ENCODE measurements at regions not wholly inside any gene's neighbourhood (a gene's known extent, or its start where the extent isn't known, plus 50 kb on each side); places are given as distances from the start of the nearest gene placed in this dataset.

DNA sequence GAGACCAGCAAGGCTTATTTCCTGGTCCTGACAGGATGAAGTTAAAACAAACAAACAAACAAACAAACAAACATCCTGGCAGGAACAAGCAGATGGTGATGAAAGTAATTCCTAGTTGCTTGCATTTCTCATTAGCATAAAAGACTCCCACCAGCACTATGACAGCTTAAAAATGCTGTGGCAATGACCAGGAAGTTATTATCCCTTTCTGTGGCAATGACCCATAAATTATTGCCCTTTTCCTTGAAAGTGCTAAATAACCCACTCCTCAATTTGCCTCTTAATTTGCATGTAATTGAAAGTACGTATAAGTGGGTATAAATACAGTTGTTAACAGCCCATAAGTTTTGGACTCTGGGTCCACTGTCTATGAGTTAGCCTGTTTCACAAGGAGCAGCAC, 727.6 kb upstream of the NEGR1 start:
- peaks cover 1 to 2% (median 2%) of the 10 kb centered on the region in 3 donors for H3K27me3 Mint-ChIP-seq (ENCODE audit: low read depth in 3 of 3)
- Histone ChIP-seq H3K4me3 (replicated peaks in 1 of 3; ENCODE audit: low read depth in 2 of 3, low read length in 3 of 3) (no peak overlapping the region), H3K9me3 (replicated peaks in 1 of 2; ENCODE audit: control insufficient read depth in 1 of 2, insufficient read depth in 1 of 2, low read length in 2 of 2) (peaks cover 0 to 8% of the 10 kb centered on the region in 2 donors), H3K27ac (ENCODE audit: low read depth in 1 of 2, low read length in 2 of 2) (no peak overlapping the region), H2AFZ (ENCODE audit: insufficient read depth, low read depth, low read length, poor library complexity, severe bottlenecking) (no peak overlapping the region), H4K20me1 (ENCODE audit: insufficient read depth, low read length) (no peaks in the 10 kb centered on the region), H3K79me2 (ENCODE audit: insufficient read depth, low read length) (no peaks in the 10 kb centered on the region), H3K4me2 (replicated peaks; ENCODE audit: extremely low read depth, low read length, poor library complexity, severe bottlenecking) (no peak overlapping the region), H3K27me3 (ENCODE audit: control insufficient read depth in 2 of 2, insufficient read depth in 2 of 2, low read length in 2 of 2) (no peaks in the 10 kb centered on the region), H3K4me1 (ENCODE audit: control insufficient read depth in 1 of 2, insufficient read depth in 2 of 2, low read length in 2 of 2) (no peaks in the 10 kb centered on the region), H3K9ac (ENCODE audit: insufficient read depth, low read length, poor library complexity, severe bottlenecking) (no peak overlapping the region), H3K36me3 (replicated peaks in 1 of 2; ENCODE audit: control insufficient read depth in 1 of 2, insufficient read depth in 2 of 2, low read length in 2 of 2) (no peaks in the 10 kb centered on the region)
- no peak overlapping the region for H3K4me3 Mint-ChIP-seq
- TF ChIP-seq, protein P1, sequence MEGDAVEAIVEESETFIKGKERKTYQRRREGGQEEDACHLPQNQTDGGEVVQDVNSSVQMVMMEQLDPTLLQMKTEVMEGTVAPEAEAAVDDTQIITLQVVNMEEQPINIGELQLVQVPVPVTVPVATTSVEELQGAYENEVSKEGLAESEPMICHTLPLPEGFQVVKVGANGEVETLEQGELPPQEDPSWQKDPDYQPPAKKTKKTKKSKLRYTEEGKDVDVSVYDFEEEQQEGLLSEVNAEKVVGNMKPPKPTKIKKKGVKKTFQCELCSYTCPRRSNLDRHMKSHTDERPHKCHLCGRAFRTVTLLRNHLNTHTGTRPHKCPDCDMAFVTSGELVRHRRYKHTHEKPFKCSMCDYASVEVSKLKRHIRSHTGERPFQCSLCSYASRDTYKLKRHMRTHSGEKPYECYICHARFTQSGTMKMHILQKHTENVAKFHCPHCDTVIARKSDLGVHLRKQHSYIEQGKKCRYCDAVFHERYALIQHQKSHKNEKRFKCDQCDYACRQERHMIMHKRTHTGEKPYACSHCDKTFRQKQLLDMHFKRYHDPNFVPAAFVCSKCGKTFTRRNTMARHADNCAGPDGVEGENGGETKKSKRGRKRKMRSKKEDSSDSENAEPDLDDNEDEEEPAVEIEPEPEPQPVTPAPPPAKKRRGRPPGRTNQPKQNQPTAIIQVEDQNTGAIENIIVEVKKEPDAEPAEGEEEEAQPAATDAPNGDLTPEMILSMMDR (IDR thresholded peaks at IDR 0.05): no peak
- H3K9me3 Mint-ChIP-seq: peaks cover 0 to 12% (median 4%) of the 10 kb centered on the region in 7 donors
- no peak overlapping the region for H3K27ac Mint-ChIP-seq
- no peaks in the 10 kb centered on the region for H3K4me1 Mint-ChIP-seq
- H3K36me3 Mint-ChIP-seq: no peaks in the 10 kb centered on the region
- no peak for DNase-seq
- intact Hi-C loops (cut with micrococcal nuclease): no loop called here
- WGBS (ENCODE audit: insufficient coverage): no CpG with 5 or more reads among the region's 1 CpG

DNA sequence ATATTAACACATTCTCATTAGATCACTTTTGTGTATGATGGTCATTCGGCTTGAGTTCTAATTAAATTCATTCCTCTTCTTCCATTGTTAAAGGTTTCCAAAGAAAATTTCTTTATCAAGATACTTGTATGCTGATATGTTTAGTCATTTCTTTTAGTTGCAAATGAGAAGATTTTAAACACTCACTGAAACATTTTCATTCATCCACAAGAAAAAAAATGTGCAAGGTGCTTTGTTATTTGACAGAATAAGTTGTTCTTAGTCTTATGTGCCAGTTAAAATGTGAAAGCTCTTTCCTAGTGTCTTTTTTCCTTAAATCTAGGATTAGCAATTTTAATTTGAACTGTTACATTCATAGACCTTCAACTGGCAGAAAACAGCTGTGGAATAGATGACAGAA, 727.0 kb upstream of the NEGR1 start:
- Histone ChIP-seq H3K9me3 (replicated peaks in 1 of 2; ENCODE audit: control insufficient read depth in 1 of 2, insufficient read depth in 1 of 2, low read length in 2 of 2) (peaks cover 0 to 5% of the 10 kb centered on the region in 2 donors), H3K4me1 (ENCODE audit: control insufficient read depth in 1 of 2, insufficient read depth in 2 of 2, low read length in 2 of 2) (no peaks in the 10 kb centered on the region), H3K36me3 (replicated peaks in 1 of 2; ENCODE audit: control insufficient read depth in 1 of 2, insufficient read depth in 2 of 2, low read length in 2 of 2) (no peaks in the 10 kb centered on the region), H3K4me3 (replicated peaks in 1 of 3; ENCODE audit: low read depth in 2 of 3, low read length in 3 of 3) (no peak overlapping the region), H3K27ac (ENCODE audit: low read depth in 1 of 2, low read length in 2 of 2) (no peak overlapping the region), H3K9ac (ENCODE audit: insufficient read depth, low read length, poor library complexity, severe bottlenecking) (no peak overlapping the region), H3K4me2 (replicated peaks; ENCODE audit: extremely low read depth, low read length, poor library complexity, severe bottlenecking) (no peak overlapping the region), H3K79me2 (ENCODE audit: insufficient read depth, low read length) (no peaks in the 10 kb centered on the region), H3K27me3 (ENCODE audit: control insufficient read depth in 2 of 2, insufficient read depth in 2 of 2, low read length in 2 of 2) (no peaks in the 10 kb centered on the region), H2AFZ (ENCODE audit: insufficient read depth, low read depth, low read length, poor library complexity, severe bottlenecking) (no peak overlapping the region), H4K20me1 (ENCODE audit: insufficient read depth, low read length) (no peaks in the 10 kb centered on the region)
- Mint-ChIP-seq H3K27me3 (ENCODE audit: low read depth in 3 of 3) (peaks cover 1 to 2% (median 2%) of the 10 kb centered on the region in 3 donors), H3K4me1 (no peaks in the 10 kb centered on the region), H3K9me3 (peaks cover 0 to 9% (median 3%) of the 10 kb centered on the region in 7 donors), H3K27ac (no peak overlapping the region), H3K36me3 (no peaks in the 10 kb centered on the region), H3K4me3 (no peak overlapping the region)
- DNase-seq: no peak
- intact Hi-C loops (cut with micrococcal nuclease): no loop called here
- WGBS (ENCODE audit: insufficient coverage): no CpG with 5 or more reads among the region's 1 CpG
- TF ChIP-seq, protein P1 (IDR thresholded peaks at IDR 0.05): no peak
